NCI-H460 (cell line): ENCODE measurements at regions not wholly inside any gene's neighbourhood (a gene's known extent, or its start where the extent isn't known, plus 50 kb on each side); places are given as distances from the start of the nearest gene placed in this dataset.

ENCODE experiments used
- DNase-seq: peaks from one replicate; pipeline ENCODE4 v3.0.0-alpha.2; 2016; ENCODE audit warnings: low read depth; ENCODE audit errors: extremely low read depth

- no peak for DNase-seq
Observed at GRCh38 chr9:126150411-126151030, 176.1 kb upstream of the MVB12B start.

GRCh38 chr9:126151031-126151685, 175.5 kb upstream of the MVB12B start:
- DNase-seq: no peak

GRCh38 chr9:126151686-126152134, 174.9 kb upstream of the MVB12B start:
- no peak for DNase-seq

- no peak for DNase-seq
Observed at GRCh38 chr9:126152622-126153362, 173.8 kb upstream of the MVB12B start.

- DNase-seq: no peak
Observed at GRCh38 chr9:126153382-126153781, 173.2 kb upstream of the MVB12B start.

- no peak for DNase-seq
Observed at GRCh38 chr9:126154182-126154827, 172.3 kb upstream of the MVB12B start.

- DNase-seq: no peak
Observed at GRCh38 chr9:126154869-126155268, 171.8 kb upstream of the MVB12B start.

- no peak for DNase-seq
Observed at GRCh38 chr9:126155756-126156664, 170.6 kb upstream of the MVB12B start.

- no peak for DNase-seq
Observed at GRCh38 chr9:126156898-126157297, 169.7 kb upstream of the MVB12B start.

GRCh38 chr9:126157423-126157822, 169.2 kb upstream of the MVB12B start:
- DNase-seq: no peak

GRCh38 chr9:126157826-126158587, 168.6 kb upstream of the MVB12B start:
- no peak for DNase-seq

GRCh38 chr9:126158588-126159429, 167.8 kb upstream of the MVB12B start:
- no peak for DNase-seq

- no peak for DNase-seq
Observed at GRCh38 chr9:126159430-126160060, 167.1 kb upstream of the MVB12B start.

GRCh38 chr9:126160067-126160853, 166.4 kb upstream of the MVB12B start:
- DNase-seq: no peak

- no peak for DNase-seq
Observed at GRCh38 chr9:126160854-126161329, 165.7 kb upstream of the MVB12B start.

- DNase-seq: no peak
Observed at GRCh38 chr9:126162611-126163381, 163.8 kb upstream of the MVB12B start.
